HG02973 (cell line): ENCODE measurements at regions not wholly inside any gene's neighbourhood (a gene's known extent, or its start where the extent isn't known, plus 50 kb on each side); places are given as distances from the start of the nearest gene placed in this dataset.

ENCODE experiments used
- ATAC-seq: cut with Tn5 transposase; IDR thresholded peaks from one replicate; pipeline ENCODE4 v1.9.1; 2021; ENCODE audit warnings: moderate library complexity; ENCODE audit not compliant: unreplicated experiment

DNA sequence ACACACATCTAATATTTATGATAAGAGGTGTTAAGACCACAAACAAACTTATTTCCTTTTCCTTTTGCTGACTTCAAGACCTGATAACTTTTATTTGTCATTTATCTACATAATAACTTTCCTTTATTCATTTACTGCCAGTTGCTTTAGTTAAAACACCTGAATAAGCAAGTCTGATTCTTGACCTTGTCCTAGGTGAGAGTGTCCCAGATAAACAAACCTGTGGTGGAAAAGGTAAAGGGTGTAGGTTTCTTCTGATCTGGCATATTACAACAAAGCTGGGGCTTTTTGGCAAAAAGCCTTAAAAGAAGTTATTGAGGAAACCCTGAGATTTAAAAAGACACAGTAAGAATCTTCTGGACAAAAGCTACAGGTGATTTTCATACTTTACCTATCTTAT lies 191.5 kb downstream of the ZBBX start:
- no peak for ATAC-seq

DNA sequence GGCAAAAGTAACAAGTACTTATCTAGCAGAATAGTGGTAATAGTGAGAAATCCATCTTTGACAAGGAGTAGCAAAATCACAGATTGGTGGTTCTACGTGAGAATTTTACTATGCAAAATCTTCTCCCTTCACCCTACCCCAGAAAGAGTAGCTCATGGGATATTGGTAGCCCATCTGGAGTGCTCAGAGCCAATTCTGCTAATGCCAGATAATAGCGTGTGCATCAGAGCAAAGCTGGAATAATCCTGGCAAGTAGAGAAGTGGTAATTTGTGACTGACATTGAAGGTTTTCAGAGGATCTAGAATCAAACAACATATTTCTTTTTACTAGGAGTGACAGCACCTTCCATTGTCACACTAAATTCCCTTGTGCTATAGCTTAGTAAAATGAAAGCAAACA lies 192.9 kb downstream of the ZBBX start:
- no peak for ATAC-seq

GRCh38 chr3:167184511-167184910 lies 195.6 kb downstream of the ZBBX start:
- no peak for ATAC-seq

- no peak for ATAC-seq
Measured at GRCh38 chr3:167172377-167172776, 207.7 kb downstream of the ZBBX start.

DNA sequence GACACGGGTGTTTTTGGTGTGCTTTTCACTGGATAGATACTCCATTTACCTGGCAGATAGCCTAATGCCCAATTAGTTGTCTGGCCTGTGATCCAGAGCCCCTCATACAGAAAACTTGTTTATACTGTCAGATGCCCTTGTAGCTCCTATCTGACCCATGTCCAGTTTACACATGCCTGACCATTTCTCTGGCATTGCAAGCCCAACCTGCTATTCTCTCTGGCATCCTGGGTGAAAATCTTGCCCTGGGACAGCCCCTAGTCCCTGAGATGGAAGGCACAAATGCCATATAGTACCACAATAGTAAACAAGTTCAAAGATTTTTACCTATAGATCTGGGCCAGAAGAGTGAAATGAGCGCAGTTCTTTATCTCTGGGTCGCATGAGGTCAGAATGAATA lies 212.6 kb downstream of the ZBBX start:
- no peak for ATAC-seq

GRCh38 chr3:167166594-167167253 lies 213.4 kb downstream of the ZBBX start:
- no peak for ATAC-seq

DNA sequence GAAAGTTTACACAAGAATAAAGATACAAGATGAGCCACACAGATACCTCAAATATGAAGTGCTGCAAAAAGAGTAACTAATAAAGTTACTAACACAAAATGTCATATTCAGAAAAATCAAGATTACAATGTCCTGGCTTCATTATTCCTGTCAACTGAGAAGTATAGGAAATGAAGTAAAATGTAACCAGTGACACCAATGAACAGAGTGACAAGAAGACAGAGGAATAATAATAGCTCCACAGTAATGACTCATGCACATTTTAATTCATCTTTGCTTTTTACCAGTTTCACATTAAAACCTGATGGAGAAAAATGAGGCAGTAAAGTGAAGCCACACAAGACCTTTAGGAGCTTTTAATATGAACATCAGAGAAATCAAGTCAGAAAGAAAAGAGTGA lies 214.1 kb downstream of the ZBBX start:
- no peak for ATAC-seq

- no peak for ATAC-seq
Measured at GRCh38 chr3:167163580-167163979, 216.5 kb downstream of the ZBBX start.

DNA sequence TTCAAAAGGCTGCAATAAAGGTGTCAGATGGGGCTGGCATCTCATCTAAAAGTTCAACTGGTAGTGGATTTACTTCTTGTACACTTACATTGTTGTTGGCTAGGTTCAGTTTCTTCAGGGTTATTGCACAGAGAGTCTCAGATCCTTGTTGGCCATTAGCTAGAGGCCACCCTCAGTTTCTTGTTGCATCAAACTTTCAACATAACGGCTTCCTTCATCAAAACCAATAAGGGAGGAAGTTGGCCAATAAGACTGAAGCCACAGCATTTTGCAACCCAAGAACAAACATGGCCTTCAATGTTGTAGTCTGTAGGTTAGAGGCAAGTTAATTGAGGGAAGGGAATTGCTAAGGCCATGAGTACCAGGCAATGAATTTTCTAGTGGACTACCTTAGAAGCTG lies 218.0 kb downstream of the ZBBX start:
- ATAC-seq, result no peak

- no peak for ATAC-seq
Measured at GRCh38 chr3:167160781-167161180, 219.3 kb downstream of the ZBBX start.

- no peak for ATAC-seq
Measured at GRCh38 chr3:167151636-167152035, 228.5 kb downstream of the ZBBX start.

DNA sequence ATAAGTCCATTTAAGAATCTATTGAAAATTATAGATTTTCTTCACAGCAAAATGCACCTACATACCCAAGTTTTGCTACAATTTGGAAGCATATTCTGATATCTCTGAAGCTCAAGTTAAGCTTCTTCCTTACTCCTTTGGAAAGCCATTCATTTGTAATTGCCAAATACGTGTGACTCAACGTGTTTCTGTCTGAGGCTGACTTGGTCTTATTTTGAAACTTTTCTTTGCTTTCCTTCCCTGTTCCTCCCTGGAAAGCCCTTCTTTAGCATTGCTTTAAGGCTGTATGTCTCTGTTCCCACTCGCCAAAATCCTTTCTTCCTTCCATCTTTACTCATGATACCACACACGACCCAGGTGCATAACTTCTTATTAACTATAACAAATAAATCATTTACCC lies 232.0 kb downstream of the ZBBX start:
- no peak for ATAC-seq

- no peak for ATAC-seq
Measured at GRCh38 chr3:167146911-167147310, 233.2 kb downstream of the ZBBX start.

- no peak for ATAC-seq
Measured at GRCh38 chr3:167125612-167126407, 254.3 kb downstream of the ZBBX start.

GRCh38 chr3:167120828-167121227 lies 259.3 kb downstream of the ZBBX start:
- no peak for ATAC-seq

- no peak for ATAC-seq
Measured at GRCh38 chr3:167116120-167116922, 263.8 kb downstream of the ZBBX start.

DNA sequence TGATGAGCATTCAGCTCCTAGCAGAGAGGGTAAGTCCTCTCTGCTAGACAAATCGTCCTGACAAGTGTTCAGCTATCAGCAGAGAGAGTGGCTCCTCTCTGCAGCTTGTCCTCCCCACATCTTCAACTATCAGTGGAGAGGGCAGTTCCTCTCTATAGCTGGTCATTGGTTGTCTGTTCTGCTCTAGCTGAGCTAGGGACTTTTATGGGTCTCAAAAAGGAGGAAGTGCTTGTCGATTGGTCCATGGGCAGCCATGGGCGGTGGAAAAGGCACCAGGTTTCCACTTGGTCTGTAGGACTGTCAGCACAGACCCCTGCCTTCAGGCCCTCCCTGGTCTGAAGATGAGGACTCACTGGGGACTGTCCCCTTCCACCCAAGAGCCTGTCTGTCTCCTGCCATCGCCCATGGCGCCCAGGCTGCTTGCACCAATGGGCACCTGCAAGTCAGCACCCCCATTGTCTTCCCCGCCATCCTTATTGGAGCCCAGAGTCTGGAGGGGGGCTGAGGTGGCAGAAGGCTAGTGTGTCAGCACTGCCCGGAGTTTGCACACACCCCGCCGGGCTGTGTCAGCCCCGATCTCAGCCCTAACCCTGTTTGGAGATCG lies 264.7 kb downstream of the ZBBX start:
- no peak for ATAC-seq

DNA sequence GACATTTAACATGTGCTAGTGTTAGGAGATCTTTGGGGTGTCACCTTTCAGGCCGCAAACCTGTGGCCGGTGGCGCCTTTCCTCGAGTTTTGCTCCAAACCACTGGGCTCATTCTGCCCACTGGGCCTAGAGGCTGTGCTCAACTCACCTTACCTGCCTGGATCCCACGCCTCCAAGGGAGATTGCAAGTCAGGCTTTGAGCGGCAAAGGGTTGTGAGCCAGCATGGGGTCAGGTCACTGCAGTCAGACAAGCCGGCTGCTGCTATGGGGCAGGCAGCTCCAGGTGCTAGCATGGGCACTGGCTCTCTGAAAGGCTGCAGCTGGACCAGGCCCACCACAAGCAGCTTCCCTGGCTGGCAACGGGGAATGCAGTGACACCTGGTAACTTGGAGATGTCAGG lies 265.5 kb downstream of the ZBBX start:
- no peak for ATAC-seq

GRCh38 chr3:167113035-167113830 lies 266.9 kb downstream of the ZBBX start:
- ATAC-seq, result no peak

- ATAC-seq, result no peak
Measured at GRCh38 chr3:167110901-167111300, 269.2 kb downstream of the ZBBX start.

GRCh38 chr3:167109746-167110145 lies 270.4 kb downstream of the ZBBX start:
- no peak for ATAC-seq
